Subcutaneous abdominal adipose tissue (tissue), 5 donors: ENCODE measurements at regions not wholly inside any gene's neighbourhood (a gene's known extent, or its start where the extent isn't known, plus 50 kb on each side); places are given as distances from the start of the nearest gene placed in this dataset.

Source experiments
- H3K27ac ChIP-seq: one replicate; pipeline ENCODE4 v1.7.0; 2013; ENCODE audit warnings: low read depth, mild to moderate bottlenecking, inconsistent platforms, low read length, moderate library complexity
- H3K27me3 ChIP-seq, 5 donors: one replicate each; pipeline ENCODE4 v1.7.0; 2013; ENCODE audit warnings: low read length in 5 of 5, inconsistent platforms in 1 of 5; ENCODE audit not compliant: control insufficient read depth in 5 of 5, insufficient read depth in 4 of 5
- H3K36me3 ChIP-seq, 5 donors: one replicate each; pipeline ENCODE4 v1.7.0; 2013; ENCODE audit warnings: low read length in 5 of 5; ENCODE audit not compliant: control insufficient read depth in 5 of 5, insufficient read depth in 5 of 5
- H3K4me1 ChIP-seq, 5 donors: one replicate each; pipeline ENCODE4 v1.7.0; 2013; ENCODE audit warnings: low read length in 5 of 5, mild to moderate bottlenecking in 3 of 5, moderate library complexity in 1 of 5; ENCODE audit not compliant: control insufficient read depth in 5 of 5, insufficient read depth in 5 of 5
- H3K4me3 ChIP-seq, 5 donors: one replicate each; pipeline ENCODE4 v1.7.0; 2013; ENCODE audit warnings: low read length in 5 of 5, low read depth in 1 of 5
- H3K9ac ChIP-seq, 5 donors: one replicate each; pipeline ENCODE4 v1.7.0; 2013; ENCODE audit warnings: low read length in 5 of 5, mild to moderate bottlenecking in 4 of 5, moderate library complexity in 3 of 5
- H3K9me3 ChIP-seq, 5 donors: one replicate each; pipeline ENCODE4 v1.7.0; 2013; ENCODE audit warnings: low read length in 5 of 5; ENCODE audit not compliant: control insufficient read depth in 5 of 5
- donor health status: healthy.
- donor health status: healthy.
- donor health status: healthy.
- donor health status: healthy.
- donor health status: healthy.

GRCh38 chr6:45830441-45831139 is 185.1 kb downstream of the CLIC5 start:
- peaks cover 0 to 5% (median 4%) of the 10 kb centered on the region in 5 donors for H3K4me1 ChIP-seq
- no peak overlapping the region for H3K27ac ChIP-seq
- no peak overlapping the region for H3K9ac ChIP-seq
- H3K36me3 ChIP-seq = no peaks in the 10 kb centered on the region
- peaks cover 0 to 6% (median 0%) of the 10 kb centered on the region in 5 donors for H3K9me3 ChIP-seq
- no peaks in the 10 kb centered on the region for H3K27me3 ChIP-seq
- H3K4me3 ChIP-seq = no peak overlapping the region

- peaks cover 0 to 5% (median 4%) of the 10 kb centered on the region in 5 donors for H3K4me1 ChIP-seq
- no peak overlapping the region for H3K9ac ChIP-seq
- peaks cover 0 to 6% (median 0%) of the 10 kb centered on the region in 5 donors for H3K9me3 ChIP-seq
- no peak overlapping the region for H3K4me3 ChIP-seq
- H3K36me3 ChIP-seq = no peaks in the 10 kb centered on the region
- no peak overlapping the region for H3K27ac ChIP-seq
- H3K27me3 ChIP-seq = no peaks in the 10 kb centered on the region
These were observed 185.8 kb downstream of the CLIC5 start for GRCh38 chr6:45829873-45830272.

- no peak overlapping the region for H3K4me3 ChIP-seq
These were observed 187.6 kb downstream of the CLIC5 start for GRCh38 chr6:45827952-45828530.

GRCh38 chr6:45822873-45823272 is 192.8 kb downstream of the CLIC5 start:
- Histone ChIP-seq H3K36me3 (no peaks in the 10 kb centered on the region), H3K4me1 (no peaks in the 10 kb centered on the region), H3K27ac (no peak overlapping the region), H3K9me3 (peaks cover 0 to 2% (median 0%) of the 10 kb centered on the region in 5 donors), H3K9ac (no peak overlapping the region), H3K27me3 (no peaks in the 10 kb centered on the region), H3K4me3 (no peak overlapping the region)

More at GRCh38 chr6:45827952-45828530, 187.6 kb downstream of the CLIC5 start:
- H3K27ac ChIP-seq = no peak overlapping the region
- no peaks in the 10 kb centered on the region for H3K36me3 ChIP-seq
- H3K9me3 ChIP-seq = peaks cover 0 to 6% (median 0%) of the 10 kb centered on the region in 5 donors
- H3K9ac ChIP-seq = no peak overlapping the region
- H3K27me3 ChIP-seq = no peaks in the 10 kb centered on the region
- peaks cover 0 to 5% (median 4%) of the 10 kb centered on the region in 5 donors for H3K4me1 ChIP-seq

- Histone ChIP-seq H3K9ac (no peak overlapping the region), H3K4me1 (no peaks in the 10 kb centered on the region), H3K27ac (no peak overlapping the region), H3K27me3 (no peaks in the 10 kb centered on the region), H3K4me3 (no peak overlapping the region), H3K36me3 (no peaks in the 10 kb centered on the region), H3K9me3 (peaks cover 0 to 5% (median 0%) of the 10 kb centered on the region in 5 donors)
These were observed 193.3 kb downstream of the CLIC5 start for GRCh38 chr6:45822246-45822812.

- H3K9ac ChIP-seq = no peak overlapping the region
- no peaks in the 10 kb centered on the region for H3K36me3 ChIP-seq
- no peak overlapping the region for H3K27ac ChIP-seq
- peaks cover 0 to 5% (median 0%) of the 10 kb centered on the region in 5 donors for H3K9me3 ChIP-seq
- peaks cover 0 to 2% (median 0%) of the 10 kb centered on the region in 5 donors for H3K27me3 ChIP-seq
- H3K4me1 ChIP-seq = no peaks in the 10 kb centered on the region
- no peak overlapping the region for H3K4me3 ChIP-seq
These were observed 197.0 kb downstream of the CLIC5 start for GRCh38 chr6:45818655-45819054.

- no peaks in the 10 kb centered on the region for H3K4me1 ChIP-seq
- peaks cover 0 to 2% (median 0%) of the 10 kb centered on the region in 5 donors for H3K27me3 ChIP-seq
- H3K9me3 ChIP-seq = peaks cover 0 to 5% (median 0%) of the 10 kb centered on the region in 5 donors
- no peak overlapping the region for H3K4me3 ChIP-seq
- H3K27ac ChIP-seq = no peak overlapping the region
- H3K9ac ChIP-seq = no peak overlapping the region
- no peaks in the 10 kb centered on the region for H3K36me3 ChIP-seq
These were observed 198.9 kb downstream of the CLIC5 start for GRCh38 chr6:45816674-45817297.

GRCh38 chr6:45815466-45816125 is 200.1 kb downstream of the CLIC5 start:
- peaks cover 0 to 5% (median 0%) of the 10 kb centered on the region in 5 donors for H3K9me3 ChIP-seq
- no peaks in the 10 kb centered on the region for H3K4me1 ChIP-seq
- no peak overlapping the region for H3K9ac ChIP-seq
- no peak overlapping the region for H3K27ac ChIP-seq
- peaks cover 0 to 2% (median 0%) of the 10 kb centered on the region in 5 donors for H3K27me3 ChIP-seq
- H3K4me3 ChIP-seq = no peak overlapping the region
- H3K36me3 ChIP-seq = no peaks in the 10 kb centered on the region

GRCh38 chr6:45814772-45815171 is 200.9 kb downstream of the CLIC5 start:
- no peak overlapping the region for H3K4me3 ChIP-seq
- no peak overlapping the region for H3K27ac ChIP-seq

More at GRCh38 chr6:45814772-45815171, 200.9 kb downstream of the CLIC5 start:
- Histone ChIP-seq H3K4me1 (no peaks in the 10 kb centered on the region), H3K27me3 (peaks cover 0 to 2% (median 0%) of the 10 kb centered on the region in 5 donors), H3K9ac (no peak overlapping the region), H3K9me3 (peaks cover 0 to 5% (median 0%) of the 10 kb centered on the region in 5 donors), H3K36me3 (no peaks in the 10 kb centered on the region)
